ENCODE measurements at regions not wholly inside any gene's neighbourhood (a gene's known extent, or its start where the extent isn't known, plus 50 kb on each side); places are given as distances from the start of the nearest gene placed in this dataset.

- TF ChIP-seq, protein P1, sequence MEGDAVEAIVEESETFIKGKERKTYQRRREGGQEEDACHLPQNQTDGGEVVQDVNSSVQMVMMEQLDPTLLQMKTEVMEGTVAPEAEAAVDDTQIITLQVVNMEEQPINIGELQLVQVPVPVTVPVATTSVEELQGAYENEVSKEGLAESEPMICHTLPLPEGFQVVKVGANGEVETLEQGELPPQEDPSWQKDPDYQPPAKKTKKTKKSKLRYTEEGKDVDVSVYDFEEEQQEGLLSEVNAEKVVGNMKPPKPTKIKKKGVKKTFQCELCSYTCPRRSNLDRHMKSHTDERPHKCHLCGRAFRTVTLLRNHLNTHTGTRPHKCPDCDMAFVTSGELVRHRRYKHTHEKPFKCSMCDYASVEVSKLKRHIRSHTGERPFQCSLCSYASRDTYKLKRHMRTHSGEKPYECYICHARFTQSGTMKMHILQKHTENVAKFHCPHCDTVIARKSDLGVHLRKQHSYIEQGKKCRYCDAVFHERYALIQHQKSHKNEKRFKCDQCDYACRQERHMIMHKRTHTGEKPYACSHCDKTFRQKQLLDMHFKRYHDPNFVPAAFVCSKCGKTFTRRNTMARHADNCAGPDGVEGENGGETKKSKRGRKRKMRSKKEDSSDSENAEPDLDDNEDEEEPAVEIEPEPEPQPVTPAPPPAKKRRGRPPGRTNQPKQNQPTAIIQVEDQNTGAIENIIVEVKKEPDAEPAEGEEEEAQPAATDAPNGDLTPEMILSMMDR (conservative IDR thresholded peaks at IDR 0.05): no peak
- no peak for TF ChIP-seq ZFX (IDR thresholded peaks at IDR 0.05)
These were observed 80.3 kb downstream of the INSIG2 start for GRCh38 chr2:118168615-118169014.
